ENCODE measurements at regions not wholly inside any gene's neighbourhood (a gene's known extent, or its start where the extent isn't known, plus 50 kb on each side); places are given as distances from the start of the nearest gene placed in this dataset.

GRCh38 chr5:30749971-30750370 is 443.5 kb upstream of the CDH6 start (continued):
- no peak for TF ChIP-seq ZNF462 (CRISPR knock-in tag; IDR thresholded peaks at IDR 0.05)

DNA sequence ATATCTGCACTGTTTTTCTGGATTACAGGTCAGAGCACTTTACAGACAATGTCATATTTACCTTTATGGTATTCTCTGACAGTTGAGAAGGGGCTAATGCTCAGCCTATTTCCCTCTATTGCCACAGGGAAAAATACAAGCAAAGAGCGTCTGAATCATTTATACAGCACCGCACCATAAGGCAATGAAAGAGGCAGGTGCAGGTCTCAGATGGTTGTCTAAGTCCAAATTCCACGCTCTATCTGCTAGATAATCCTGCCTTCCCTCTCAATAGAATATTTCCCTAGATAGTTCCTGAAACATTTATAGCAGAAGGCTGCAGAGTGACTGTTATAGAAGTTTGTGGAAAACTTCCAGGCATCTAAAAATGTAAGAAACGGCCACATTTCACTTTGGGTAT is 446.1 kb upstream of the CDH6 start:
- Histone ChIP-seq H3K27me3 (ENCODE audit: insufficient read depth) (no peaks in the 10 kb centered on the region), H3K4me3 (no peak overlapping the region), H4K20me1 (replicated peaks; ENCODE audit: insufficient read depth) (no peaks in the 10 kb centered on the region), H2AFZ (no peak overlapping the region), H3F3A (replicated peaks; ENCODE audit: low read depth) (no peaks in the 10 kb centered on the region), H3K9me2 (ENCODE audit: insufficient read depth) (peaks cover 15% of the 10 kb centered on the region; the same call in 1 of the 2 replicates), H3K4me2 (no peak overlapping the region), H3K4me1 (ENCODE audit: insufficient read depth) (no peaks in the 10 kb centered on the region), H3K27ac (ENCODE audit: low read depth) (no peak overlapping the region), H3K79me2 (replicated peaks; ENCODE audit: insufficient read depth) (no peaks in the 10 kb centered on the region), H3K36me3 (ENCODE audit: insufficient read depth) (no peaks in the 10 kb centered on the region)
- DNase-seq (ENCODE audit: low spot score) (no peak), ATAC-seq (no peak)
- Mint-ChIP-seq H3K4me1 (no peaks in the 10 kb centered on the region), H3K36me3 (ENCODE audit: low read depth) (no peaks in the 10 kb centered on the region), H3K27ac (no peak overlapping the region), H3K4me3 (no peak overlapping the region), H3K9me3 (no peaks in the 10 kb centered on the region), H3K27me3 (ENCODE audit: insufficient read depth, low read depth, poor library complexity) (no peaks in the 10 kb centered on the region)
- TF ChIP-seq ETS1 (IDR thresholded peaks at IDR 0.05), result no peak
- TF ChIP-seq ZNF114 (CRISPR knock-in tag; IDR thresholded peaks at IDR 0.05), result no peak
- no peak for TF ChIP-seq EZH2 (IDR thresholded peaks at IDR 0.05; ENCODE audit: low read depth, unreplicated experiment)
- TF ChIP-seq REST (IDR thresholded peaks at IDR 0.05; ENCODE audit: unreplicated experiment), result no peak
- no peak for TF ChIP-seq CTCF (conservative IDR thresholded peaks at IDR 0.05; ENCODE audit: low read depth in 2 of 2)

Data from GM23338 (cell line).